ENCODE measurements at regions not wholly inside any gene's neighbourhood (a gene's known extent, or its start where the extent isn't known, plus 50 kb on each side); places are given as distances from the start of the nearest gene placed in this dataset.

- H3K27ac ChIP-seq (ENCODE audit: insufficient read depth, low read length), result no peak overlapping the region
- H3K4me3 ChIP-seq (replicated peaks in 1 of 4; ENCODE audit: control extremely low read depth in 1 of 4, insufficient read depth in 1 of 4, low read depth in 3 of 4, low read length in 4 of 4), result no peak overlapping the region
- no peaks in the 10 kb centered on the region for H3K36me3 ChIP-seq (ENCODE audit: control insufficient read depth, insufficient read depth, low read length)
- H4K20me1 ChIP-seq (ENCODE audit: control insufficient read depth, extremely low read depth, insufficient read depth, low read length), result no peaks in the 10 kb centered on the region
- H3K9me3 ChIP-seq (ENCODE audit: control insufficient read depth, insufficient read depth, low read depth, low read length), result no peaks in the 10 kb centered on the region
- H3K9ac ChIP-seq (ENCODE audit: insufficient read depth, low read length), result no peak overlapping the region
- no peak for DNase-seq (ENCODE audit: low read depth in 2 of 2)
- H2AFZ ChIP-seq (ENCODE audit: low read length), result no peak overlapping the region
- no peaks in the 10 kb centered on the region for H3K27me3 ChIP-seq (ENCODE audit: control insufficient read depth, insufficient read depth, low read length)
- H3K79me2 ChIP-seq (ENCODE audit: control insufficient read depth, insufficient read depth, low read length), result no peaks in the 10 kb centered on the region
- H3K4me2 ChIP-seq (ENCODE audit: extremely low read depth, insufficient read depth, low read length), result no peak overlapping the region
- peaks cover 4% of the 10 kb centered on the region for H3K4me1 ChIP-seq (ENCODE audit: control insufficient read depth, extremely low read depth, insufficient read depth, low read length)
- TF ChIP-seq CTCF (conservative IDR thresholded peaks at IDR 0.05 in 1 of 2, IDR thresholded peaks at IDR 0.05 in 1 of 2; ENCODE audit: low read depth in 1 of 2, low read length in 2 of 2), result no peak
- no peak for TF ChIP-seq EZH2 (IDR thresholded peaks at IDR 0.05; ENCODE audit: low read length, missing control alignments)
Observed at GRCh38 chr11:131111775-131112174, 195.5 kb upstream of the SNX19 start.

GRCh38 chr11:131118247-131118646, 202.0 kb upstream of the SNX19 start:
- Histone ChIP-seq H3K79me2 (ENCODE audit: control insufficient read depth, insufficient read depth, low read length) (no peaks in the 10 kb centered on the region), H4K20me1 (ENCODE audit: control insufficient read depth, extremely low read depth, insufficient read depth, low read length) (no peaks in the 10 kb centered on the region), H3K36me3 (ENCODE audit: control insufficient read depth, insufficient read depth, low read length) (no peaks in the 10 kb centered on the region), H3K4me3 (replicated peaks in 1 of 4; ENCODE audit: control extremely low read depth in 1 of 4, insufficient read depth in 1 of 4, low read depth in 3 of 4, low read length in 4 of 4) (no peak overlapping the region), H3K27me3 (ENCODE audit: control insufficient read depth, insufficient read depth, low read length) (no peaks in the 10 kb centered on the region), H3K9me3 (ENCODE audit: control insufficient read depth, insufficient read depth, low read depth, low read length) (no peaks in the 10 kb centered on the region), H3K4me2 (ENCODE audit: extremely low read depth, insufficient read depth, low read length) (no peak overlapping the region), H3K4me1 (ENCODE audit: control insufficient read depth, extremely low read depth, insufficient read depth, low read length) (no peaks in the 10 kb centered on the region), H2AFZ (ENCODE audit: low read length) (no peak overlapping the region), H3K27ac (ENCODE audit: insufficient read depth, low read length) (no peak overlapping the region), H3K9ac (ENCODE audit: insufficient read depth, low read length) (no peak overlapping the region)
- DNase-seq (ENCODE audit: low read depth in 2 of 2), result no peak
- no peak for TF ChIP-seq CTCF (conservative IDR thresholded peaks at IDR 0.05 in 1 of 2, IDR thresholded peaks at IDR 0.05 in 1 of 2; ENCODE audit: low read depth in 1 of 2, low read length in 2 of 2)
- TF ChIP-seq EZH2 (IDR thresholded peaks at IDR 0.05; ENCODE audit: low read length, missing control alignments), result no peak

GRCh38 chr11:131121426-131122333, 205.4 kb upstream of the SNX19 start:
- no peak for DNase-seq (ENCODE audit: low read depth in 2 of 2)
- no peaks in the 10 kb centered on the region for H3K9me3 ChIP-seq (ENCODE audit: control insufficient read depth, insufficient read depth, low read depth, low read length)
- no peaks in the 10 kb centered on the region for H4K20me1 ChIP-seq (ENCODE audit: control insufficient read depth, extremely low read depth, insufficient read depth, low read length)
- no peak for TF ChIP-seq CTCF (conservative IDR thresholded peaks at IDR 0.05 in 1 of 2, IDR thresholded peaks at IDR 0.05 in 1 of 2; ENCODE audit: low read depth in 1 of 2, low read length in 2 of 2)
- TF ChIP-seq EZH2 (IDR thresholded peaks at IDR 0.05; ENCODE audit: low read length, missing control alignments), result no peak
- no peaks in the 10 kb centered on the region for H3K4me1 ChIP-seq (ENCODE audit: control insufficient read depth, extremely low read depth, insufficient read depth, low read length)
- H3K27me3 ChIP-seq (ENCODE audit: control insufficient read depth, insufficient read depth, low read length), result no peaks in the 10 kb centered on the region
- H3K4me3 ChIP-seq (replicated peaks in 1 of 4; ENCODE audit: control extremely low read depth in 1 of 4, insufficient read depth in 1 of 4, low read depth in 3 of 4, low read length in 4 of 4), result no peak overlapping the region
- no peak overlapping the region for H3K9ac ChIP-seq (ENCODE audit: insufficient read depth, low read length)
- no peak overlapping the region for H3K4me2 ChIP-seq (ENCODE audit: extremely low read depth, insufficient read depth, low read length)
- H3K27ac ChIP-seq (ENCODE audit: insufficient read depth, low read length), result no peak overlapping the region
- no peaks in the 10 kb centered on the region for H3K79me2 ChIP-seq (ENCODE audit: control insufficient read depth, insufficient read depth, low read length)
- H3K36me3 ChIP-seq (ENCODE audit: control insufficient read depth, insufficient read depth, low read length), result no peaks in the 10 kb centered on the region
- no peak overlapping the region for H2AFZ ChIP-seq (ENCODE audit: low read length)
